ENCODE measurements at regions not wholly inside any gene's neighbourhood (a gene's known extent, or its start where the extent isn't known, plus 50 kb on each side); places are given as distances from the start of the nearest gene placed in this dataset.

DNA sequence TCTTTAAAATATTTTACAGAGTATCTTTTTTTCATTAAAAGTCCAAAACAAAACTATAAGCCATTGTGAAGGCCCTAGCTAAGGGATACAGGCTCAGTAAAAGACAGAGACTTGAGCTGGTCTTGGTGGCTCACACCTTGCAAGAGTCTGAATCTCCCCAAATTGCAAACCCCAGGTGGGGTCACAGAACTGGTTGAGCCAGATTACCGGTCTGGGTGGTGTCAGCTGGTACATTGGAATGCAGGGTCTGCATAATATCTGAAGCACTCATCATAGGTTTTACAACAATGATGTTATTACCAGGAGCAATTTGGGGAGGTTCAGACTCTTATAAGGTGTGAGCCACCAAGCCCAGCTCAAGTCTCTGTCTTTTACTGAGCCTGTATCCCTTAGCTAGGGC is 201.2 kb upstream of the ARPP21 start:
- no peak overlapping the region for H3K9ac ChIP-seq (replicated peaks; ENCODE audit: extremely low read depth, insufficient read depth, low read length)
- no TSS peak for BruUV-seq (replicated peaks)
- H3K79me2 ChIP-seq (ENCODE audit: control insufficient read depth, insufficient read depth, low read length) = no peaks in the 10 kb centered on the region
- no peak overlapping the region for H3K4me2 ChIP-seq (ENCODE audit: insufficient read depth, low read length)
- H2AFZ ChIP-seq (ENCODE audit: low read depth, low read length) = no peak overlapping the region
- no peak overlapping the region for H3K27ac ChIP-seq (ENCODE audit: insufficient read depth, low read depth, low read length)
- no peaks in the 10 kb centered on the region for H3K4me1 ChIP-seq (ENCODE audit: control insufficient read depth, extremely low read depth, insufficient read depth, low read length)
- DNase-seq (ENCODE audit: low read depth, low spot score) (no peak), FAIRE-seq (no peak)
- TF ChIP-seq FOS (IDR thresholded peaks at IDR 0.05; ENCODE audit: borderline replicate concordance, insufficient read depth, low read length) (no peak), POLR2A (IDR thresholded peaks at IDR 0.05; ENCODE audit: low read depth, low read length) (no peak), MYC (IDR thresholded peaks at IDR 0.05; ENCODE audit: low read depth, low read length) (no peak), EZH2 (IDR thresholded peaks at IDR 0.05; ENCODE audit: borderline replicate concordance, low read depth, low read length, severe bottlenecking) (no peak), GATA2 (IDR thresholded peaks at IDR 0.05; ENCODE audit: insufficient read depth, insufficient read length, low read depth, low read length) (no peak), JUN (IDR thresholded peaks at IDR 0.05; ENCODE audit: borderline replicate concordance, insufficient read depth, insufficient read length, low read depth) (no peak)
- TF ChIP-seq, protein P1, sequence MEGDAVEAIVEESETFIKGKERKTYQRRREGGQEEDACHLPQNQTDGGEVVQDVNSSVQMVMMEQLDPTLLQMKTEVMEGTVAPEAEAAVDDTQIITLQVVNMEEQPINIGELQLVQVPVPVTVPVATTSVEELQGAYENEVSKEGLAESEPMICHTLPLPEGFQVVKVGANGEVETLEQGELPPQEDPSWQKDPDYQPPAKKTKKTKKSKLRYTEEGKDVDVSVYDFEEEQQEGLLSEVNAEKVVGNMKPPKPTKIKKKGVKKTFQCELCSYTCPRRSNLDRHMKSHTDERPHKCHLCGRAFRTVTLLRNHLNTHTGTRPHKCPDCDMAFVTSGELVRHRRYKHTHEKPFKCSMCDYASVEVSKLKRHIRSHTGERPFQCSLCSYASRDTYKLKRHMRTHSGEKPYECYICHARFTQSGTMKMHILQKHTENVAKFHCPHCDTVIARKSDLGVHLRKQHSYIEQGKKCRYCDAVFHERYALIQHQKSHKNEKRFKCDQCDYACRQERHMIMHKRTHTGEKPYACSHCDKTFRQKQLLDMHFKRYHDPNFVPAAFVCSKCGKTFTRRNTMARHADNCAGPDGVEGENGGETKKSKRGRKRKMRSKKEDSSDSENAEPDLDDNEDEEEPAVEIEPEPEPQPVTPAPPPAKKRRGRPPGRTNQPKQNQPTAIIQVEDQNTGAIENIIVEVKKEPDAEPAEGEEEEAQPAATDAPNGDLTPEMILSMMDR (IDR thresholded peaks at IDR 0.05; ENCODE audit: extremely low read depth in 1 of 2, insufficient read depth in 1 of 2, low read depth in 1 of 2, low read length in 2 of 2) = no peak
- TF ChIP-seq, protein P2, sequence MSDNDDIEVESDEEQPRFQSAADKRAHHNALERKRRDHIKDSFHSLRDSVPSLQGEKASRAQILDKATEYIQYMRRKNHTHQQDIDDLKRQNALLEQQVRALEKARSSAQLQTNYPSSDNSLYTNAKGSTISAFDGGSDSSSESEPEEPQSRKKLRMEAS (IDR thresholded peaks at IDR 0.05; ENCODE audit: insufficient read depth, insufficient read length) = no peak
- H3K27me3 ChIP-seq (ENCODE audit: control insufficient read depth in 2 of 2, insufficient read depth in 2 of 2, low read length in 2 of 2) = peaks cover 3 to 6% of the 10 kb centered on the region in 2 experiments
- intact Hi-C loops (cut with micrococcal nuclease) (no loop called here), dilution Hi-C loops (cut with MboI; ENCODE audit: extremely low pct_ligation_motif_present, low sequenced_read_pairs) (no loop called here)
- no peak overlapping the region for H3K4me3 ChIP-seq (replicated peaks in 1 of 3; ENCODE audit: insufficient read depth in 1 of 3, low read depth in 1 of 3, low read length in 3 of 3)
- CTCF ChIA-PET = no interaction called here
- POLR2A ChIA-PET = no interaction called here
- H4K20me1 ChIP-seq (replicated peaks; ENCODE audit: control insufficient read depth, extremely low read depth, insufficient read depth, low read length) = no peaks in the 10 kb centered on the region
- no peaks in the 10 kb centered on the region for H3K36me3 ChIP-seq (ENCODE audit: control insufficient read depth in 2 of 2, extremely low read depth in 1 of 2, insufficient read depth in 2 of 2, low read length in 2 of 2)
- H3K9me3 ChIP-seq (replicated peaks; ENCODE audit: control insufficient read depth, insufficient read depth, low read length) = no peaks in the 10 kb centered on the region
- H3K9me1 ChIP-seq (replicated peaks; ENCODE audit: control insufficient read depth, extremely low read depth, insufficient read depth, low read length) = no peaks in the 10 kb centered on the region

Measured in endothelial cell of umbilical vein (primary cell).